SK-N-SH (cell line): ENCODE measurements at regions not wholly inside any gene's neighbourhood (a gene's known extent, or its start where the extent isn't known, plus 50 kb on each side); places are given as distances from the start of the nearest gene placed in this dataset.

Experiments used
- CTCF ChIA-PET: fragments of 300-600, 350-600 bp; formaldehyde crosslinking; extraction: SDS; loops from one replicate; lab custom pipeline; 2021; lab: Yijun Ruan, JAX
- POLR2A ChIA-PET: fragments of 350-600 bp; sonication (Branson Sonifier 250); formaldehyde crosslinking; extraction: SDS; loops from one replicate; lab custom pipeline; 2020; ENCODE audit warnings: antibody characterized with exemption, inconsistent platforms; lab: Yijun Ruan, JAX
- DNase-seq: peaks from one replicate; pipeline ENCODE4 v3.0.0; 2012
- H2AFZ ChIP-seq: fragments of 200-600 bp; sonication (generic); 2 replicates; pipeline ENCODE4 v1.8.1; 2016; ENCODE audit warnings: antibody characterized with exemption, mild to moderate bottlenecking, low read depth
- H3F3A ChIP-seq: fragments of 200-600 bp; sonication (generic); replicated peaks from 2 replicates; pipeline ENCODE3; 2016; ENCODE audit warnings: antibody characterized with exemption, mild to moderate bottlenecking; ENCODE audit not compliant: insufficient read depth
- H3K27ac ChIP-seq, 2 experiments: fragments of 200-500 bp in 1 of 2; fragments of 200-600 bp in 1 of 2; sonication (Bioruptor generic) in 1 of 2; sonication (generic), shearing (Covaris generic) in 1 of 2; 2 replicates each; pipeline versions ENCODE4 v1.5.1 to v1.6.1; 2014 to 2016; ENCODE audit warnings: low read depth in 2 of 2, inconsistent platforms in 1 of 2, low read length in 1 of 2, mild to moderate bottlenecking in 1 of 2, mixed read lengths in 1 of 2
- H3K27me3 ChIP-seq: fragments of 200-600 bp; sonication (generic), shearing (Covaris generic); 2 replicates; pipeline ENCODE4 v1.6.1; 2016; ENCODE audit warnings: mixed run types; ENCODE audit not compliant: insufficient read depth
- H3K36me3 ChIP-seq, 2 experiments: fragments of 200-500 bp in 1 of 2; fragments of 200-600 bp in 1 of 2; sonication (Bioruptor generic) in 1 of 2; sonication (generic) in 1 of 2; replicated peaks in 1 of 2; 2 replicates each; pipeline versions ENCODE3 to v1.5.1; 2014 to 2016; ENCODE audit warnings: low read length in 1 of 2, mild to moderate bottlenecking in 1 of 2; ENCODE audit not compliant: insufficient read depth in 2 of 2, control insufficient read depth in 1 of 2
- H3K4me1 ChIP-seq, 2 experiments: fragments of 200-500 bp in 1 of 2; fragments of 200-600 bp in 1 of 2; sonication (Bioruptor generic) in 1 of 2; sonication (generic), shearing (Covaris generic) in 1 of 2; 2 replicates each; pipeline versions ENCODE4 v1.5.1 to v1.6.1; 2014 to 2016; ENCODE audit warnings: low read depth in 1 of 2, low read length in 1 of 2, mixed run types in 1 of 2; ENCODE audit not compliant: insufficient read depth in 2 of 2, control insufficient read depth in 1 of 2
- H3K4me2 ChIP-seq: fragments of 200-600 bp; sonication (generic), shearing (Covaris generic); 2 replicates; pipeline ENCODE4 v1.6.1; 2017; ENCODE audit warnings: mixed run types
- H3K4me3 ChIP-seq, 2 experiments: fragments of 200-500 bp in 1 of 2; fragments of 200-600 bp in 1 of 2; sonication (Bioruptor generic) in 1 of 2; sonication (generic), shearing (Covaris generic) in 1 of 2; 2 replicates each; pipeline versions ENCODE4 v1.5.1 to v1.8.1; 2014 to 2016; ENCODE audit warnings: low read depth in 2 of 2, inconsistent platforms in 1 of 2, low read length in 1 of 2, mild to moderate bottlenecking in 1 of 2, mixed read lengths in 1 of 2, moderate library complexity in 1 of 2
- H3K79me2 ChIP-seq: fragments of 200-600 bp; sonication (generic); 2 replicates; pipeline ENCODE4 v1.8.1; 2017; ENCODE audit warnings: mild to moderate bottlenecking; ENCODE audit not compliant: insufficient read depth
- H3K9ac ChIP-seq: fragments of 200-600 bp; sonication (generic); 2 replicates; pipeline ENCODE4 v1.6.1; 2017; ENCODE audit warnings: mixed run types
- H3K9me2 ChIP-seq: fragments of 200-600 bp; sonication (generic); 2 replicates; pipeline ENCODE4 v1.6.1; 2017; ENCODE audit warnings: mixed run types
- H3K9me3 ChIP-seq: fragments of 200-600 bp; sonication (generic); 2 replicates; pipeline ENCODE4 v1.6.1; 2017; ENCODE audit warnings: mixed run types, mild to moderate bottlenecking, moderate library complexity
- H4K20me1 ChIP-seq: fragments of 200-600 bp; sonication (generic); 2 replicates; pipeline ENCODE4 v1.6.1; 2017; ENCODE audit warnings: mild to moderate bottlenecking, mixed run types; ENCODE audit not compliant: insufficient read depth
- CHD2 ChIP-seq: fragments of 150-350 bp; IDR thresholded peaks from 2 replicates; pipeline ENCODE4 v1.6.1; 2018; ENCODE audit warnings: low read length; ENCODE audit not compliant: partially characterized antibody
- EP300 ChIP-seq, 2 experiments: IDR thresholded peaks; 2 replicates each; pipeline versions ENCODE4 v1.4.0 to v1.6.1; 2012; ENCODE audit warnings: borderline replicate concordance in 1 of 2, low read depth in 1 of 2, low read length in 1 of 2
- FOSL2 ChIP-seq: IDR thresholded peaks from 2 replicates; pipeline ENCODE4 v1.4.0; 2012; ENCODE audit warnings: low read depth, mild to moderate bottlenecking, moderate library complexity, borderline replicate concordance
- FOXJ3 ChIP-seq: sonication (generic); formaldehyde crosslinking; IDR thresholded peaks from 2 replicates; pipeline ENCODE4 v1.5.1; 2020; ENCODE audit warnings: mild to moderate bottlenecking, missing genetic modification reagents
- GABPA ChIP-seq: IDR thresholded peaks from 2 replicates; pipeline ENCODE4 v1.4.0; 2012; ENCODE audit warnings: low read depth, mild to moderate bottlenecking
- MAX ChIP-seq: IDR thresholded peaks from 2 replicates; pipeline ENCODE4 v1.4.0; 2012; ENCODE audit warnings: low read depth
- NFIC ChIP-seq: IDR thresholded peaks from 2 replicates; pipeline ENCODE4 v1.4.0; 2012; ENCODE audit warnings: borderline replicate concordance
- NRF1 ChIP-seq: IDR thresholded peaks from 2 replicates; pipeline ENCODE4 v1.6.1; 2012; ENCODE audit warnings: low read depth, mild to moderate bottlenecking, low read length
- PBX3 ChIP-seq: IDR thresholded peaks from 2 replicates; pipeline ENCODE4; 2012
- SIN3A ChIP-seq: IDR thresholded peaks from 2 replicates; pipeline ENCODE4 v1.6.1; 2012; ENCODE audit warnings: low read depth, mild to moderate bottlenecking, low read length, moderate library complexity, borderline replicate concordance
- TAF1 ChIP-seq: IDR thresholded peaks from 2 replicates; pipeline ENCODE4 v1.6.1; 2012; ENCODE audit warnings: low read depth, mild to moderate bottlenecking, low read length, moderate library complexity, borderline replicate concordance
- TCF12 ChIP-seq: IDR thresholded peaks from 2 replicates; pipeline ENCODE4 v1.4.0; 2012
- TEAD4 ChIP-seq: IDR thresholded peaks from 2 replicates; pipeline ENCODE4 v1.4.0; 2012; ENCODE audit warnings: mild to moderate bottlenecking, borderline replicate concordance; ENCODE audit not compliant: insufficient read depth
- WGBS: methylation state at CpG from one replicate; pipeline ENCODE4 v1.1.6; 2017; ENCODE audit warnings: low lambda C conversion rate; 5-methylcytosine and 5-hydroxymethylcytosine counted together
- TF ChIP-seq, protein P1 (sequence below): fragments of 150-350 bp; IDR thresholded peaks from 2 replicates; pipeline ENCODE4 v1.6.1; 2016; ENCODE audit warnings: mild to moderate bottlenecking, low read depth, low read length
- TF ChIP-seq, protein P2 (sequence below): fragments of 150-350 bp; IDR thresholded peaks from 2 replicates; pipeline ENCODE4 v1.6.1; 2017; ENCODE audit warnings: antibody characterized with exemption, low read length, low read depth, borderline replicate concordance

GRCh38 chr2:196473617-196474016 lies 165.9 kb upstream of the CCDC150 start:
- Histone ChIP-seq H4K20me1 (no peaks in the 10 kb centered on the region), H2AFZ (no peak overlapping the region), H3K27me3 (no peaks in the 10 kb centered on the region), H3K4me2 (no peak overlapping the region), H3K9me2 (no peaks in the 10 kb centered on the region), H3K79me2 (no peaks in the 10 kb centered on the region), H3K4me1 (no peaks in the 10 kb centered on the region), H3K36me3 (no peaks in the 10 kb centered on the region), H3F3A (no peaks in the 10 kb centered on the region), H3K9me3 (no peaks in the 10 kb centered on the region), H3K4me3 (no peak overlapping the region), H3K27ac (no peak overlapping the region), H3K9ac (no peak overlapping the region)
- CTCF ChIA-PET, result interaction anchor here (0.8 kb wide), 1 partner anchor 39 kb away, joined by 3 read pairs; no protein-coding TSS in a partner anchor
- no peak for DNase-seq
- no peak for TF ChIP-seq NRF1
- TF ChIP-seq EP300 (IDR thresholded peaks at IDR 0.05; ENCODE audit: borderline replicate concordance in 1 of 2, low read depth in 1 of 2, low read length in 1 of 2), result no peak
- TF ChIP-seq NFIC, result no peak
- no peak for TF ChIP-seq TCF12
- no peak for TF ChIP-seq PBX3
- no peak for TF ChIP-seq TAF1
- TF ChIP-seq GABPA, result no peak
- no peak for TF ChIP-seq TEAD4
- no peak for TF ChIP-seq FOSL2
- WGBS, result 54% methylated on average over 3 of the region's 3 CpGs
- POLR2A ChIA-PET, result no interaction called here

DNA sequence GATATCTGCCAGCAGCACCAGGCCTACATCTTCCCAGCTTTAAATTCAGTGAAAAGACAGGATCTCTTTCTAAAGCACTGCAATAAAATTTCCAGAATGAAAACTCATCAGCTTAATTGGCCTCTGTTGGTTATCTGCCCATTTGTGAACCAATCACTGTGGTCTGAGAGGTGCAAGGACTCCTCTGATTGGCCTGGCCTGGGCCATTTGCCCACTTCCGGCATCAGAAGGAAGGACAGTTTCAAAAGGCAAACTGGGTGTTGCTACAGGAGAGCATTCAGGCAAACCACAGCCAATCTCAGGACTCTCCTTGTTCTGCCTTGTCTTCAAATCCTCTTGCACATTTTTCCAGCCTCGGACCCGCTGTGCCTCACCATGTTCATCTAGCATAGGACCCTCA lies 163.9 kb upstream of the CCDC150 start:
- no peak for TF ChIP-seq SIN3A
- TF ChIP-seq TCF12, result no peak
- TF ChIP-seq, protein P1, sequence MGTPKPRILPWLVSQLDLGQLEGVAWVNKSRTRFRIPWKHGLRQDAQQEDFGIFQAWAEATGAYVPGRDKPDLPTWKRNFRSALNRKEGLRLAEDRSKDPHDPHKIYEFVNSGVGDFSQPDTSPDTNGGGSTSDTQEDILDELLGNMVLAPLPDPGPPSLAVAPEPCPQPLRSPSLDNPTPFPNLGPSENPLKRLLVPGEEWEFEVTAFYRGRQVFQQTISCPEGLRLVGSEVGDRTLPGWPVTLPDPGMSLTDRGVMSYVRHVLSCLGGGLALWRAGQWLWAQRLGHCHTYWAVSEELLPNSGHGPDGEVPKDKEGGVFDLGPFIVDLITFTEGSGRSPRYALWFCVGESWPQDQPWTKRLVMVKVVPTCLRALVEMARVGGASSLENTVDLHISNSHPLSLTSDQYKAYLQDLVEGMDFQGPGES, result no peak
- TF ChIP-seq, protein P2, sequence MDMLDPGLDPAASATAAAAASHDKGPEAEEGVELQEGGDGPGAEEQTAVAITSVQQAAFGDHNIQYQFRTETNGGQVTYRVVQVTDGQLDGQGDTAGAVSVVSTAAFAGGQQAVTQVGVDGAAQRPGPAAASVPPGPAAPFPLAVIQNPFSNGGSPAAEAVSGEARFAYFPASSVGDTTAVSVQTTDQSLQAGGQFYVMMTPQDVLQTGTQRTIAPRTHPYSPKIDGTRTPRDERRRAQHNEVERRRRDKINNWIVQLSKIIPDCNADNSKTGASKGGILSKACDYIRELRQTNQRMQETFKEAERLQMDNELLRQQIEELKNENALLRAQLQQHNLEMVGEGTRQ, result no peak
- no peak for TF ChIP-seq FOXJ3
- no peak for TF ChIP-seq FOSL2
- no peak for TF ChIP-seq CHD2
- TF ChIP-seq MAX, result no peak
- Histone ChIP-seq H3K9me2 (no peaks in the 10 kb centered on the region), H3K9ac (no peak overlapping the region), H3F3A (no peaks in the 10 kb centered on the region), H3K4me2 (no peak overlapping the region), H3K27ac (no peak overlapping the region), H3K4me1 (no peaks in the 10 kb centered on the region), H3K4me3 (no peak overlapping the region), H3K9me3 (no peaks in the 10 kb centered on the region), H4K20me1 (no peaks in the 10 kb centered on the region), H3K79me2 (no peaks in the 10 kb centered on the region), H3K36me3 (no peaks in the 10 kb centered on the region), H3K27me3 (no peaks in the 10 kb centered on the region), H2AFZ (no peak overlapping the region)
- no peak for DNase-seq
- ChIA-PET CTCF (interaction anchor here (1.7 kb wide), 1 partner anchor 22 kb away, joined by 8 read pairs; no protein-coding TSS in a partner anchor), POLR2A (interaction anchor here (0.7 kb wide), 1 partner anchor 25 kb away, joined by 3 read pairs; no protein-coding TSS in a partner anchor)
- WGBS, result 100% methylated on average over 2 of the region's 3 CpGs
